ENCODE measurements at regions not wholly inside any gene's neighbourhood (a gene's known extent, or its start where the extent isn't known, plus 50 kb on each side); places are given as distances from the start of the nearest gene placed in this dataset.

GRCh38 chrX:14209034-14209433, 179.3 kb upstream of the GEMIN8 start:
- Histone ChIP-seq H3K36me3 (ENCODE audit: control insufficient read depth, insufficient read depth, low read length) (no peaks in the 10 kb centered on the region), H3K27me3 (ENCODE audit: control insufficient read depth, insufficient read depth, low read length) (no peaks in the 10 kb centered on the region), H3K9me3 (ENCODE audit: control insufficient read depth, insufficient read depth, low read length) (no peaks in the 10 kb centered on the region), H3K27ac (ENCODE audit: low read length) (no peak overlapping the region), H3K4me1 (ENCODE audit: control insufficient read depth, insufficient read depth, low read length) (no peaks in the 10 kb centered on the region), H3K4me3 (ENCODE audit: low read length) (no peak overlapping the region)
- DNase-seq (no peak), ATAC-seq (no peak)
- H3K4me1 Mint-ChIP-seq = no peaks in the 10 kb centered on the region
- H3K27me3 Mint-ChIP-seq (ENCODE audit: low read depth in 2 of 2) = no peaks in the 10 kb centered on the region
- H3K36me3 Mint-ChIP-seq = peaks cover 7% of the 10 kb centered on the region
- no peak for TF ChIP-seq CTCF (IDR thresholded peaks at IDR 0.05)
- intact Hi-C loops (cut with micrococcal nuclease) = no loop called here
- no peak overlapping the region for H3K27ac Mint-ChIP-seq
- H3K9me3 Mint-ChIP-seq = peaks cover 13% of the 10 kb centered on the region in 2 donors
- 73% methylated on average over 2 of the region's 3 CpGs for WGBS (ENCODE audit: insufficient coverage)
- H3K4me3 Mint-ChIP-seq = no peak overlapping the region

- Mint-ChIP-seq H3K4me1 (no peaks in the 10 kb centered on the region), H3K4me3 (no peak overlapping the region), H3K27me3 (ENCODE audit: low read depth in 2 of 2) (no peaks in the 10 kb centered on the region), H3K9me3 (peaks cover 2 to 4% of the 10 kb centered on the region in 2 donors), H3K27ac (no peak overlapping the region), H3K36me3 (no peaks in the 10 kb centered on the region)
- no peaks in the 10 kb centered on the region for H3K27me3 ChIP-seq (ENCODE audit: control insufficient read depth, insufficient read depth, low read length)
- no peak overlapping the region for H3K27ac ChIP-seq (ENCODE audit: low read length)
- H3K4me3 ChIP-seq (ENCODE audit: low read length) = no peak overlapping the region
- WGBS (ENCODE audit: insufficient coverage) = 60% methylated on average over 1 of the region's 1 CpG
- no peaks in the 10 kb centered on the region for H3K4me1 ChIP-seq (ENCODE audit: control insufficient read depth, insufficient read depth, low read length)
- H3K36me3 ChIP-seq (ENCODE audit: control insufficient read depth, insufficient read depth, low read length) = no peaks in the 10 kb centered on the region
- H3K9me3 ChIP-seq (ENCODE audit: control insufficient read depth, insufficient read depth, low read length) = no peaks in the 10 kb centered on the region
- intact Hi-C loops (cut with micrococcal nuclease) = no loop called here
- DNase-seq (no peak), ATAC-seq (no peak)
- TF ChIP-seq CTCF (IDR thresholded peaks at IDR 0.05) = no peak
These were observed 165.0 kb upstream of the GEMIN8 start for GRCh38 chrX:14194711-14195110.

GRCh38 chrX:14193547-14193946, 163.9 kb upstream of the GEMIN8 start:
- no peaks in the 10 kb centered on the region for H3K27me3 ChIP-seq (ENCODE audit: control insufficient read depth, insufficient read depth, low read length)
- no peak for TF ChIP-seq CTCF (IDR thresholded peaks at IDR 0.05)
- no peaks in the 10 kb centered on the region for H3K9me3 ChIP-seq (ENCODE audit: control insufficient read depth, insufficient read depth, low read length)
- WGBS (ENCODE audit: insufficient coverage) = no CpG with 5 or more reads among the region's 1 CpG
- no peak for ATAC-seq
- intact Hi-C loops (cut with micrococcal nuclease) = no loop called here
- H3K27me3 Mint-ChIP-seq (ENCODE audit: low read depth in 2 of 2) = no peaks in the 10 kb centered on the region
- H3K4me3 ChIP-seq (ENCODE audit: low read length) = no peak overlapping the region
- no peak for DNase-seq
- no peak overlapping the region for H3K27ac Mint-ChIP-seq
- no peaks in the 10 kb centered on the region for H3K4me1 Mint-ChIP-seq
- H3K36me3 ChIP-seq (ENCODE audit: control insufficient read depth, insufficient read depth, low read length) = no peaks in the 10 kb centered on the region
- no peaks in the 10 kb centered on the region for H3K4me1 ChIP-seq (ENCODE audit: control insufficient read depth, insufficient read depth, low read length)
- H3K9me3 Mint-ChIP-seq = peaks cover 4% of the 10 kb centered on the region in 2 donors
- no peak overlapping the region for H3K27ac ChIP-seq (ENCODE audit: low read length)
- no peak overlapping the region for H3K4me3 Mint-ChIP-seq
- H3K36me3 Mint-ChIP-seq = no peaks in the 10 kb centered on the region

GRCh38 chrX:14173873-14174272, 144.2 kb upstream of the GEMIN8 start:
- Histone ChIP-seq H3K4me1 (ENCODE audit: control insufficient read depth, insufficient read depth, low read length) (no peaks in the 10 kb centered on the region), H3K36me3 (ENCODE audit: control insufficient read depth, insufficient read depth, low read length) (no peaks in the 10 kb centered on the region), H3K9me3 (ENCODE audit: control insufficient read depth, insufficient read depth, low read length) (no peaks in the 10 kb centered on the region), H3K27ac (ENCODE audit: low read length) (no peak overlapping the region), H3K4me3 (ENCODE audit: low read length) (no peak overlapping the region), H3K27me3 (ENCODE audit: control insufficient read depth, insufficient read depth, low read length) (no peaks in the 10 kb centered on the region)
- Mint-ChIP-seq H3K9me3 (peaks cover 2% of the 10 kb centered on the region in 2 donors), H3K27me3 (ENCODE audit: low read depth in 2 of 2) (no peaks in the 10 kb centered on the region), H3K4me1 (no peaks in the 10 kb centered on the region), H3K4me3 (no peak overlapping the region), H3K36me3 (peaks cover 5% of the 10 kb centered on the region), H3K27ac (no peak overlapping the region)
- 100% methylated on average over 1 of the region's 1 CpG for WGBS (ENCODE audit: insufficient coverage)
- no peak for DNase-seq
- intact Hi-C loops (cut with micrococcal nuclease) = no loop called here
- ATAC-seq = no peak
- TF ChIP-seq CTCF (IDR thresholded peaks at IDR 0.05) = no peak

Data from natural killer cell (primary cell).